IPS DF 4.7 (cell line): ENCODE measurements at regions not wholly inside any gene's neighbourhood (a gene's known extent, or its start where the extent isn't known, plus 50 kb on each side); places are given as distances from the start of the nearest gene placed in this dataset.

Source experiments
- DNase-seq: peaks from one replicate; pipeline ENCODE4 v3.0.0-alpha.2; 2013; ENCODE audit warnings: low spot score; ENCODE audit errors: extremely low read depth

DNA sequence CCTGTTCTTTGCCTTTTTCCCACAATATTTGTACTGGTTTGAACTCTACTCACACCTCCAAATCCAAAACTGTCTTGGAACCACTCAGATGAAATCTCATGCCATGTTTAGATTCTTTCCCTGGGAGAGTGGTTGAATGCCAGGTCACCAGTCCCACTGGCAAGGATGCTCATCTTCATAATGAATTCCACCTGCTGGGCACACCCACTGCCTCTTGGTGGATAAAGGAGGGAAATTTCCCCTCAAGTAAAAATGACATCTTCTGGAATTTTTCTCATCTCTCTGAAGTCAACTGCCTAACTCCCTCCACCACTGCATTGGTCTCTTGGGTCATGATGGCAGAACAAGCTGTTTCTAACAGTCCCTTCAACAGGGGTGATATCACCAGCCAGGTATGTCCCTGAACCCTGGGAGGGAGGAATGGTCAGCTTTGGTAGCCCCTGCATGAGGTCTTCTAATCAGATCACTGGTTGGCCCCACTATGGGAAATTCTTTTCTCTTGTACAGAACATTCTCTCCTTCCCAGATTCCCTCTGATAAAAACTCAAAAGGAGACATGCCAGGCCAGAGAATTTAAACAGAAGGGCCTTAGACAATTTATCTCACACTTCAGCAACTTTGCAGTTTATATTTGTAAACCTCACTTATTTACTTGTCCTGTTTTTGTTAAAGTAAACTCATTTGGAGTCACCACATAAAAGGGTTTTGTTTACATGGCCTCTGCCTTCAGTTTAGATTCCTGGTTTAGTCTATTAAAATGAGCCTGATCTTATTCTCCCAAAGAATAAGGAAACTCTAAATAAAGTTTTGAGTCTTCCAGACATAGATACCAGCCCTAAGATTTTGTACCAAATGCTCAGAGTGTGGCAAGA, 143.4 kb downstream of the WNT5A start:
- no peak for DNase-seq

GRCh38 chr3:55341502-55342031, 145.5 kb downstream of the WNT5A start:
- DNase-seq = no peak

DNA sequence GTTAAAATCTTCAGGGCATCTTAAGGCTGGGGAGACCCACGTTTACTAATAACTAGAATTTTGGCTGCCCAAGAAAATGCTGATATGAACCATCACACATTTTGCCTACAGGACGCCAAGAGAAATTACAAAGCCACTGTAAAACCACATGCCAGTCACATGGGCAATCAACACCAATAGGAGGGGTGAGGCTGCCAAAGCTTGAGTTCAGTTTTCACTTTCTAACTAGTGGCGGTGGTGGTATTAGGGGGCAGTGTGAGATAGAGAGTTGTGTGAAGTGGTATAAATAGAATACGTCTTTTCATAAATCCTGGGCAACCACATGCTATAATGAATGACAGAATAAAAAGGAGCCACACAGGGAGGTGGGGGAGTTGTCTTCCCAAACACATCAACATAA, 147.3 kb downstream of the WNT5A start:
- DNase-seq = no peak

- no peak for DNase-seq
Measured at GRCh38 chr3:55339390-55339789, 147.7 kb downstream of the WNT5A start.

- DNase-seq = no peak
Measured at GRCh38 chr3:55337641-55338180, 149.4 kb downstream of the WNT5A start.

DNA sequence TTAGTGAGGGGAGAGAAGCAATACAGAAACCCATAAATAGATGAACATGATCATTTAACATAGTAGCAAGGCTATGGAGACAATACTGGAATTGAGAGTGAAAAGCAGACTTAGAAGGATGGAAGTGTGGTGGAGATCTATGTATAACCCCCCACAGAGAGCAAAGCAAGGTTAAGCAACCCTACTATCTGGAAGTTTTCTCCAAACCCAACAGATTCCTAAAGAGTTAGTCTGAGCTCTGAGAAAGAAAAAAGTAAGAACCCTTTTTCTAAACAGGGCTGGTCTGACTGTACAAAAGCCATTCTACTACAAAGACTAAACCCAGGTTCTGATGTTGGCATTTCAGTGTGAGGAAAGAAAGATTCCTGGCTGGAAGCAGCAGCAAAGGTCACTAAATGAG, 153.2 kb downstream of the WNT5A start:
- DNase-seq = no peak

- no peak for DNase-seq
Measured at GRCh38 chr3:55333046-55333445, 154.1 kb downstream of the WNT5A start.

GRCh38 chr3:55332176-55332575, 154.9 kb downstream of the WNT5A start:
- no peak for DNase-seq

GRCh38 chr3:55331524-55331923, 155.6 kb downstream of the WNT5A start:
- DNase-seq = no peak

DNA sequence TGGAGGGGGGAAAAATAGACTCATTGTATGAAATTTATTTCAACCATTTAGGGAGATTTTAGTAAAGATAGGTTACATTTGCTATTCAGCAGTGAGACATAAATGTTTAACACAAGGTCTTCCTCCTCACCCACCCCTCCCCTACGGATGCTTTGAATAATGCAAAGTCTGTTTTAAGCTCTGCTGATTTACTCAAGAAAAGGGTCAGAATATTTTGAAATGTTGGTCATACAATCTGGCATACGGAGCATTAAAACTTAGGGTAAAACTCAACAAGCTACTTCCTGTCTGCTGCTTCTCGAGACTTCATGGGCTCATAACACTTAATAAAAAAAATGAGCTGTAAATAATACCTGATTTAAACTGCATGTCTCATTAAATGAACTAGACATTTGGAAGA, 156.3 kb downstream of the WNT5A start:
- no peak for DNase-seq

DNA sequence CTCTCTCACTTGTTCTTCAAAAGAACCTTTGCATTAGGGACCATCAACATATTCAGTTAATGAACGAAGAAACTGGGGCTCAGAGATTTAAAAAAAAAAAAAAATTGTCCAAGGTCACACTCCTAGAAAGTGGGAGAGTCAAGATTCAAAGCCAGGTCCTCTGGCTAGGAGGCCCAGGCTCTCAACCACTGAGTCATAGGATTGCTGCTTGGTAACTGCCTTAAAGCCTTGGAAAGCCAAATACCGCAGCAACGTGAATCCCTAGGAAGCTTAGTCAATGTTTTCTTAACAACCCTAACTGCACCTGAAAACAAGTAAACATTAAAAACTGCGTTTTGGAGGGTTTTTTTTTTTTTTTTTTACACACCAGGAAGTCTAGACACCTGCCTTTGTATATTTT, 156.8 kb downstream of the WNT5A start:
- DNase-seq = no peak

DNA sequence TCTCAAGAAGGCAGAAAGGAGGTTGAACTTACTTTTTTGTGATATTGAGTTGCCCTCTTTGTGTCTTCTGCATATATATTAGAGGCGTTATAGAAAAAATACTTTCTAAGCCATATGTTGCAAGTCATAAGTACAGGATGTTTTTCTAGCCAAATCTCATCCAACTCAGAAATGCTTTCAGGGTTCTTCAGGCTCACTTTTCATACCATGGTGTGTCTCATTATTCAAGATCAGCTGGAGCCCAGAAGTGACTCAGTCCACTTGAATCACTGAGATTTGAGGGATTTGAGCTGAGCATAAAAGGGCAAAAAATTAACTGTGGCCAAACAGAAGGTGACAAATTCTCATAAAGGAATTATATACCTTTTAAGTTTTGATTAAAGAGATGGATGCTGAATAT, 157.3 kb downstream of the WNT5A start:
- DNase-seq = no peak

DNA sequence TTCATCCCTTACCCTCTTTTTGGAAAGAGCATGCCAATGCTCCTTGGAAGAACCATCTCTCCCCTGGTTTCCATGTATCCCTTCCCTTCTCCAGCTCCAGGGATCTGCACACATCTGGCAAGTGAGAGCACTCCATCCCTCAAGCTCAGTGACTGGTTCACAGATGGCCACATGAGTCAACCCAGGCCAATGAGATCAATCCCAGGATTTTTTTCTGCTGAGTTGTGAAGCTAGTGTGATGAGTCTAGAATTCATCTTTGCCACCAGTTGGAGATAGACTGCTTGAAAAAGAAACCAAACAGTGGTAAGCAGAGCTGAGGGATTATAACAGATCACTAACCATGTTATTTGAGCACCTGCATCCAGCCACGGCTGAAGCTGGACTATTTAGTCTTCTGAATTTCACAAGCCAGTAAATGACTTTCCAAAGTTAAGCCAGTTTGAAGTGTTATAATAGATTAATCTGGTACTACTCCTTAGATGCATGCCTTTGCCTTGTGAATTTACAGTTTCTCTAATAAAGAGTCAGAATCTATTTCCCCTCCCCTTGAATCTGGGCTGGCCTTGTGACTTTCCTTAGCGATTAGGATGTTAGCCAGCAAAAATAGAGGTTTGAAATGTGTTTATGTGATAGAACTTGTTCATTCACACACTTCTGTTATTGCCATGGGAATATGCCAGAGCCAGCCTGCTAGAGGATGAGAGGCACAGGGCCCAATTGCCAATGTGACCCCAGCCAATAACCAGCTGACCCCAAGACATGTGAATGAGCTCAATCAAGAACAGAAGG, 159.8 kb downstream of the WNT5A start:
- no peak for DNase-seq

DNA sequence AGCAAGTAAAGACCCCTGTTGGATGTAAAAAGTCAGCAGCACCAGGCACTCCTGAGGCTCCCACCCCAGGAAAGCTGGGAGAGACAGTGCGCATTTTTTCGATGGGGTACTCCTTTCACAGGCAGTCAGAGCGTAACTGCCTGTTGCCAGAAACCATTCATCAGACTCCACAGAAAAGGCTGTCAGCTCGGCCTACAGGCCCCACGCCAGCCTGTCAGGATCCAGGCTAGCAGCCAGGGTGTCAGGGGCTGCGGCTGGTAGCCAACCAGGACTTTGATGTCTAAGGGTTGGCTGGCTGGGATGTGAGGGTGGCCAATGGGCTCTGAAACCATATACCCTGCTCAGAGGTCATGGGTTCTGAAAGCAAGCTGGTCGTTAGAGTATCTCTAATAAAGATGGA, 164.5 kb downstream of the WNT5A start:
- DNase-seq = no peak

- no peak for DNase-seq
Measured at GRCh38 chr3:55320928-55321327, 166.2 kb downstream of the WNT5A start.

DNA sequence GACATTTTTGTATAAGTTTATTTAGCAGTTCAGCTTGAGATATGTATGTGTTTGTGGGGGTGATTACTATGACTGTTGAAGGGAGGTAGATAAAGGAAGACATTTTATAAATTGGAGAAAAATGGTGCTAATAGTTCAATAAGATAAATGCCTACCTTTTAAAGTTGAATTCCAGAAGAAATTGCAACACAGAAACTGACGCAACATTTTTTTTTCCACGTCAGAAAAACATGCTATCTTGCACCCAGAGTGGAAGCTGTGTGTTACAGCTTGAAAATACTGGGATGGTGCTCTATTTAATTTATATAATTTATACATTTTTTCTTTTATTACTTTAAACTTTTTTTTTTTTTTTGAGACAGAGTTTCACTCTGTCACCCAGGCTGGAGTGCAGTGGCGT, 171.7 kb downstream of the WNT5A start:
- no peak for DNase-seq

DNA sequence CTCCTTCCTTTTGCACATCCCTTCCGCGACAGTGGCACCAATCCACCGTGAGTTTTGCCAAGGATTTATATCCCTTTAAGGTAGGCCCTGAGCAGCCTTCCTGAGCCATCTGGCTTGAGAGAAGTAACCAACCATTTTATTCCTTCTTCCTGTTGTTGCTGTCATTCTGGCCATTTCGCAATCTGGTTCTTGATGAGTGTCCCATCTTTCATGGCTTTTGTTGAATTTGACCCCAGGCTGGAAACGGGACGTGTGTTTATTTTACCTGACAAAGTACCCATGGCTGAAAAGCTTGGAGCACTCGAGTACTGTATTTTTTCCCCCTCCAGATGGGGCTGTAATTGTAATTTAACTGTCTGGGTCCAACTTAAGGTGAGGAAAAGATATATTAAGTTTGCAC, 173.4 kb downstream of the WNT5A start:
- no peak for DNase-seq

- no peak for DNase-seq
Measured at GRCh38 chr3:55309336-55309735, 177.8 kb downstream of the WNT5A start.

- no peak for DNase-seq
Measured at GRCh38 chr3:55307622-55308021, 179.5 kb downstream of the WNT5A start.

- no peak for DNase-seq
Measured at GRCh38 chr3:55305696-55306485, 181.2 kb downstream of the WNT5A start.

GRCh38 chr3:55300701-55301100, 186.4 kb downstream of the WNT5A start:
- DNase-seq = no peak
